ENCODE measurements at regions not wholly inside any gene's neighbourhood (a gene's known extent, or its start where the extent isn't known, plus 50 kb on each side); places are given as distances from the start of the nearest gene placed in this dataset.

DNA sequence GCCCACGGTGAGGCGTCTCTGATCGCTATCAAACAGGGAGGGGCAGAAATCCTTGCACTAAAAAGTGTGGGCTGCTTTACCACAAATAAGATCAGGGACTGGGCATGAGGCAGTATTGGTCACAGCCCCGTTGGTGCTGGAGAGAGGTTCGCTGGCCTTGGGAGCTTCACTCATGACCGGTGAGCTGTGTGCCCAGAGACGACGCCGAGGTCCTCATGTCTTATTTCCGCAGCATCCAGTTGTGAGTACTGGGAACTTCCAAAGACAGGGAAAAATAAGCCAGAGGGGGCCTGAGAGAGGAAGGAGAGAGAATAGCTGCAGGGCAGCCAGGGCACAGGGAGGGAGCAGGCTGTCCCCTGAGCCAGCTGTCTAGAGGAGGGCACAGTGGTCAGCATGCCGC is 154.2 kb upstream of the PRKCQ start:
- no peak for TF ChIP-seq TOE1 (IDR thresholded peaks at IDR 0.05; ENCODE audit: borderline replicate concordance)
- no peak for TF ChIP-seq TOE1 (CRISPR knock-in tag; IDR thresholded peaks at IDR 0.05; ENCODE audit: borderline replicate concordance, low read depth)
- TF ChIP-seq, protein P1, sequence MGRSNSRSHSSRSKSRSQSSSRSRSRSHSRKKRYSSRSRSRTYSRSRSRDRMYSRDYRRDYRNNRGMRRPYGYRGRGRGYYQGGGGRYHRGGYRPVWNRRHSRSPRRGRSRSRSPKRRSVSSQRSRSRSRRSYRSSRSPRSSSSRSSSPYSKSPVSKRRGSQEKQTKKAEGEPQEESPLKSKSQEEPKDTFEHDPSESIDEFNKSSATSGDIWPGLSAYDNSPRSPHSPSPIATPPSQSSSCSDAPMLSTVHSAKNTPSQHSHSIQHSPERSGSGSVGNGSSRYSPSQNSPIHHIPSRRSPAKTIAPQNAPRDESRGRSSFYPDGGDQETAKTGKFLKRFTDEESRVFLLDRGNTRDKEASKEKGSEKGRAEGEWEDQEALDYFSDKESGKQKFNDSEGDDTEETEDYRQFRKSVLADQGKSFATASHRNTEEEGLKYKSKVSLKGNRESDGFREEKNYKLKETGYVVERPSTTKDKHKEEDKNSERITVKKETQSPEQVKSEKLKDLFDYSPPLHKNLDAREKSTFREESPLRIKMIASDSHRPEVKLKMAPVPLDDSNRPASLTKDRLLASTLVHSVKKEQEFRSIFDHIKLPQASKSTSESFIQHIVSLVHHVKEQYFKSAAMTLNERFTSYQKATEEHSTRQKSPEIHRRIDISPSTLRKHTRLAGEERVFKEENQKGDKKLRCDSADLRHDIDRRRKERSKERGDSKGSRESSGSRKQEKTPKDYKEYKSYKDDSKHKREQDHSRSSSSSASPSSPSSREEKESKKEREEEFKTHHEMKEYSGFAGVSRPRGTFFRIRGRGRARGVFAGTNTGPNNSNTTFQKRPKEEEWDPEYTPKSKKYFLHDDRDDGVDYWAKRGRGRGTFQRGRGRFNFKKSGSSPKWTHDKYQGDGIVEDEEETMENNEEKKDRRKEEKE (IDR thresholded peaks at IDR 0.05; ENCODE audit: borderline replicate concordance in 1 of 2, control insufficient read depth in 1 of 2, low read depth in 2 of 2, low read length in 1 of 2), result no peak
- TF ChIP-seq, protein P2, sequence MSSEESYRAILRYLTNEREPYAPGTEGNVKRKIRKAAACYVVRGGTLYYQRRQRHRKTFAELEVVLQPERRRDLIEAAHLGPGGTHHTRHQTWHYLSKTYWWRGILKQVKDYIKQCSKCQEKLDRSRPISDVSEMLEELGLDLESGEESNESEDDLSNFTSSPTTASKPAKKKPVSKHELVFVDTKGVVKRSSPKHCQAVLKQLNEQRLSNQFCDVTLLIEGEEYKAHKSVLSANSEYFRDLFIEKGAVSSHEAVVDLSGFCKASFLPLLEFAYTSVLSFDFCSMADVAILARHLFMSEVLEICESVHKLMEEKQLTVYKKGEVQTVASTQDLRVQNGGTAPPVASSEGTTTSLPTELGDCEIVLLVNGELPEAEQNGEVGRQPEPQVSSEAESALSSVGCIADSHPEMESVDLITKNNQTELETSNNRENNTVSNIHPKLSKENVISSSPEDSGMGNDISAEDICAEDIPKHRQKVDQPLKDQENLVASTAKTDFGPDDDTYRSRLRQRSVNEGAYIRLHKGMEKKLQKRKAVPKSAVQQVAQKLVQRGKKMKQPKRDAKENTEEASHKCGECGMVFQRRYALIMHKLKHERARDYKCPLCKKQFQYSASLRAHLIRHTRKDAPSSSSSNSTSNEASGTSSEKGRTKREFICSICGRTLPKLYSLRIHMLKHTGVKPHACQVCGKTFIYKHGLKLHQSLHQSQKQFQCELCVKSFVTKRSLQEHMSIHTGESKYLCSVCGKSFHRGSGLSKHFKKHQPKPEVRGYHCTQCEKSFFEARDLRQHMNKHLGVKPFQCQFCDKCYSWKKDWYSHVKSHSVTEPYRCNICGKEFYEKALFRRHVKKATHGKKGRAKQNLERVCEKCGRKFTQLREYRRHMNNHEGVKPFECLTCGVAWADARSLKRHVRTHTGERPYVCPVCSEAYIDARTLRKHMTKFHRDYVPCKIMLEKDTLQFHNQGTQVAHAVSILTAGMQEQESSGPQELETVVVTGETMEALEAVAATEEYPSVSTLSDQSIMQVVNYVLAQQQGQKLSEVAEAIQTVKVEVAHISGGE (CRISPR knock-in tag; IDR thresholded peaks at IDR 0.05), result no peak
- no peak for TF ChIP-seq JUND (IDR thresholded peaks at IDR 0.05; ENCODE audit: borderline replicate concordance, low read depth, low read length)
- no peak for TF ChIP-seq JUND (tag; IDR thresholded peaks at IDR 0.05; ENCODE audit: borderline replicate concordance, low read depth, low read length)
- TF ChIP-seq, protein P3, sequence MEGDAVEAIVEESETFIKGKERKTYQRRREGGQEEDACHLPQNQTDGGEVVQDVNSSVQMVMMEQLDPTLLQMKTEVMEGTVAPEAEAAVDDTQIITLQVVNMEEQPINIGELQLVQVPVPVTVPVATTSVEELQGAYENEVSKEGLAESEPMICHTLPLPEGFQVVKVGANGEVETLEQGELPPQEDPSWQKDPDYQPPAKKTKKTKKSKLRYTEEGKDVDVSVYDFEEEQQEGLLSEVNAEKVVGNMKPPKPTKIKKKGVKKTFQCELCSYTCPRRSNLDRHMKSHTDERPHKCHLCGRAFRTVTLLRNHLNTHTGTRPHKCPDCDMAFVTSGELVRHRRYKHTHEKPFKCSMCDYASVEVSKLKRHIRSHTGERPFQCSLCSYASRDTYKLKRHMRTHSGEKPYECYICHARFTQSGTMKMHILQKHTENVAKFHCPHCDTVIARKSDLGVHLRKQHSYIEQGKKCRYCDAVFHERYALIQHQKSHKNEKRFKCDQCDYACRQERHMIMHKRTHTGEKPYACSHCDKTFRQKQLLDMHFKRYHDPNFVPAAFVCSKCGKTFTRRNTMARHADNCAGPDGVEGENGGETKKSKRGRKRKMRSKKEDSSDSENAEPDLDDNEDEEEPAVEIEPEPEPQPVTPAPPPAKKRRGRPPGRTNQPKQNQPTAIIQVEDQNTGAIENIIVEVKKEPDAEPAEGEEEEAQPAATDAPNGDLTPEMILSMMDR (IDR thresholded peaks at IDR 0.05 in 2 of 3, conservative IDR thresholded peaks at IDR 0.05 in 1 of 3; ENCODE audit: insufficient read depth in 2 of 3, low read depth in 1 of 3, low read length in 3 of 3), result no peak
- TF ChIP-seq, protein P4, sequence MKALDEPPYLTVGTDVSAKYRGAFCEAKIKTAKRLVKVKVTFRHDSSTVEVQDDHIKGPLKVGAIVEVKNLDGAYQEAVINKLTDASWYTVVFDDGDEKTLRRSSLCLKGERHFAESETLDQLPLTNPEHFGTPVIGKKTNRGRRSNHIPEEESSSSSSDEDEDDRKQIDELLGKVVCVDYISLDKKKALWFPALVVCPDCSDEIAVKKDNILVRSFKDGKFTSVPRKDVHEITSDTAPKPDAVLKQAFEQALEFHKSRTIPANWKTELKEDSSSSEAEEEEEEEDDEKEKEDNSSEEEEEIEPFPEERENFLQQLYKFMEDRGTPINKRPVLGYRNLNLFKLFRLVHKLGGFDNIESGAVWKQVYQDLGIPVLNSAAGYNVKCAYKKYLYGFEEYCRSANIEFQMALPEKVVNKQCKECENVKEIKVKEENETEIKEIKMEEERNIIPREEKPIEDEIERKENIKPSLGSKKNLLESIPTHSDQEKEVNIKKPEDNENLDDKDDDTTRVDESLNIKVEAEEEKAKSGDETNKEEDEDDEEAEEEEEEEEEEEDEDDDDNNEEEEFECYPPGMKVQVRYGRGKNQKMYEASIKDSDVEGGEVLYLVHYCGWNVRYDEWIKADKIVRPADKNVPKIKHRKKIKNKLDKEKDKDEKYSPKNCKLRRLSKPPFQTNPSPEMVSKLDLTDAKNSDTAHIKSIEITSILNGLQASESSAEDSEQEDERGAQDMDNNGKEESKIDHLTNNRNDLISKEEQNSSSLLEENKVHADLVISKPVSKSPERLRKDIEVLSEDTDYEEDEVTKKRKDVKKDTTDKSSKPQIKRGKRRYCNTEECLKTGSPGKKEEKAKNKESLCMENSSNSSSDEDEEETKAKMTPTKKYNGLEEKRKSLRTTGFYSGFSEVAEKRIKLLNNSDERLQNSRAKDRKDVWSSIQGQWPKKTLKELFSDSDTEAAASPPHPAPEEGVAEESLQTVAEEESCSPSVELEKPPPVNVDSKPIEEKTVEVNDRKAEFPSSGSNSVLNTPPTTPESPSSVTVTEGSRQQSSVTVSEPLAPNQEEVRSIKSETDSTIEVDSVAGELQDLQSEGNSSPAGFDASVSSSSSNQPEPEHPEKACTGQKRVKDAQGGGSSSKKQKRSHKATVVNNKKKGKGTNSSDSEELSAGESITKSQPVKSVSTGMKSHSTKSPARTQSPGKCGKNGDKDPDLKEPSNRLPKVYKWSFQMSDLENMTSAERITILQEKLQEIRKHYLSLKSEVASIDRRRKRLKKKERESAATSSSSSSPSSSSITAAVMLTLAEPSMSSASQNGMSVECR (CRISPR knock-in tag; IDR thresholded peaks at IDR 0.05), result no peak
- TF ChIP-seq RBM22 (IDR thresholded peaks at IDR 0.05; ENCODE audit: low read depth, low read length, poor library complexity, severe bottlenecking), result no peak
- no peak for TF ChIP-seq TAF1 (IDR thresholded peaks at IDR 0.05; ENCODE audit: control insufficient read depth, extremely low read depth, insufficient read depth, low read length, severe bottlenecking)
- TF ChIP-seq MCM7 (IDR thresholded peaks at IDR 0.05), result no peak
- no peak for TF ChIP-seq PML (IDR thresholded peaks at IDR 0.05; ENCODE audit: low read length)
- TF ChIP-seq, protein P5, sequence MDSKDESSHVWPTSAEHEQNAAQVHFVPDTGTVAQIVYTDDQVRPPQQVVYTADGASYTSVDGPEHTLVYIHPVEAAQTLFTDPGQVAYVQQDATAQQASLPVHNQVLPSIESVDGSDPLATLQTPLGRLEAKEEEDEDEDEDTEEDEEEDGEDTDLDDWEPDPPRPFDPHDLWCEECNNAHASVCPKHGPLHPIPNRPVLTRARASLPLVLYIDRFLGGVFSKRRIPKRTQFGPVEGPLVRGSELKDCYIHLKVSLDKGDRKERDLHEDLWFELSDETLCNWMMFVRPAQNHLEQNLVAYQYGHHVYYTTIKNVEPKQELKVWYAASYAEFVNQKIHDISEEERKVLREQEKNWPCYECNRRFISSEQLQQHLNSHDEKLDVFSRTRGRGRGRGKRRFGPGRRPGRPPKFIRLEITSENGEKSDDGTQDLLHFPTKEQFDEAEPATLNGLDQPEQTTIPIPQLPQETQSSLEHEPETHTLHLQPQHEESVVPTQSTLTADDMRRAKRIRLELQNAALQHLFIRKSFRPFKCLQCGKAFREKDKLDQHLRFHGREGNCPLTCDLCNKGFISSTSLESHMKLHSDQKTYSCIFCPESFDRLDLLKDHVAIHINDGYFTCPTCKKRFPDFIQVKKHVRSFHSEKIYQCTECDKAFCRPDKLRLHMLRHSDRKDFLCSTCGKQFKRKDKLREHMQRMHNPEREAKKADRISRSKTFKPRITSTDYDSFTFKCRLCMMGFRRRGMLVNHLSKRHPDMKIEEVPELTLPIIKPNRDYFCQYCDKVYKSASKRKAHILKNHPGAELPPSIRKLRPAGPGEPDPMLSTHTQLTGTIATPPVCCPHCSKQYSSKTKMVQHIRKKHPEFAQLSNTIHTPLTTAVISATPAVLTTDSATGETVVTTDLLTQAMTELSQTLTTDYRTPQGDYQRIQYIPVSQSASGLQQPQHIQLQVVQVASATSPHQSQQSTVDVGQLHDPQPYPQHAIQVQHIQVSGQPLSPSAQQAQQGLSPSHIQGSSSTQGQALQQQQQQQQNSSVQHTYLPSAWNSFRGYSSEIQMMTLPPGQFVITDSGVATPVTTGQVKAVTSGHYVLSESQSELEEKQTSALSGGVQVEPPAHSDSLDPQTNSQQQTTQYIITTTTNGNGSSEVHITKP (IDR thresholded peaks at IDR 0.05; ENCODE audit: partially characterized antibody), result no peak
